ENCODE measurements at regions not wholly inside any gene's neighbourhood (a gene's known extent, or its start where the extent isn't known, plus 50 kb on each side); places are given as distances from the start of the nearest gene placed in this dataset.

DNA sequence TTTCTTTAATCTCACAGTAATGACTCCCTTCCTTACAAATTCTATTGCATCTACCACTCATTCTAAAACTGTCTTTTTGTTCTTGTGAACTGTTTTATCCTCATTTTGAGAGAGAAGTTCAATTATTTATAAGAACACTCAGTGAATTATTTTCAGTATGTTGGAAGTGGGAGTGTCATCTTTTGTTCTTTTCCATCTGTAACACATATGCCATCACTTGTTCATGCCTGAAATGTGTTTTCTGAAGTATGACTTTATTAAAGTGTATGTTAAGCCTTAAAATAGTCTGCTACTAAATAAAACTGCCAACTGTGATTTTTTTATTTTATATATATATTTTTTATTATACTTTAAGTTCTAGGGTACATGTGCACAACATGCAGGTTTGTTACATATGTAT is 623.0 kb upstream of the CBLB start:
- Histone ChIP-seq H3K4me1 (ENCODE audit: insufficient read depth) (peaks cover 23% of the 10 kb centered on the region), H4K20me1 (replicated peaks; ENCODE audit: insufficient read depth) (no peaks in the 10 kb centered on the region), H3K4me3 (no peak overlapping the region), H3K4me2 (no peak overlapping the region), H2AFZ (no peak overlapping the region), H3K36me3 (ENCODE audit: insufficient read depth) (no peaks in the 10 kb centered on the region), H3K27ac (ENCODE audit: low read depth) (no peak overlapping the region), H3K9me2 (ENCODE audit: insufficient read depth) (no peaks in the 10 kb centered on the region), H3F3A (replicated peaks; ENCODE audit: low read depth) (no peaks in the 10 kb centered on the region), H3K27me3 (ENCODE audit: insufficient read depth) (no peaks in the 10 kb centered on the region), H3K79me2 (replicated peaks; ENCODE audit: insufficient read depth) (no peaks in the 10 kb centered on the region)
- DNase-seq (ENCODE audit: low spot score) (no peak), ATAC-seq (no peak)
- no peak overlapping the region for H3K27ac Mint-ChIP-seq
- H3K4me3 Mint-ChIP-seq, result no peak overlapping the region
- no peaks in the 10 kb centered on the region for H3K9me3 Mint-ChIP-seq
- peaks cover 6% of the 10 kb centered on the region; the same call in 2 of the 3 replicates for H3K36me3 Mint-ChIP-seq (ENCODE audit: low read depth)
- peaks cover 20% of the 10 kb centered on the region for H3K4me1 Mint-ChIP-seq
- TF ChIP-seq ZNF331 (CRISPR knock-in tag; IDR thresholded peaks at IDR 0.05; ENCODE audit: low read depth) (no peak), STAT1 (IDR thresholded peaks at IDR 0.05; ENCODE audit: unreplicated experiment) (no peak)
- TF ChIP-seq, protein P1, sequence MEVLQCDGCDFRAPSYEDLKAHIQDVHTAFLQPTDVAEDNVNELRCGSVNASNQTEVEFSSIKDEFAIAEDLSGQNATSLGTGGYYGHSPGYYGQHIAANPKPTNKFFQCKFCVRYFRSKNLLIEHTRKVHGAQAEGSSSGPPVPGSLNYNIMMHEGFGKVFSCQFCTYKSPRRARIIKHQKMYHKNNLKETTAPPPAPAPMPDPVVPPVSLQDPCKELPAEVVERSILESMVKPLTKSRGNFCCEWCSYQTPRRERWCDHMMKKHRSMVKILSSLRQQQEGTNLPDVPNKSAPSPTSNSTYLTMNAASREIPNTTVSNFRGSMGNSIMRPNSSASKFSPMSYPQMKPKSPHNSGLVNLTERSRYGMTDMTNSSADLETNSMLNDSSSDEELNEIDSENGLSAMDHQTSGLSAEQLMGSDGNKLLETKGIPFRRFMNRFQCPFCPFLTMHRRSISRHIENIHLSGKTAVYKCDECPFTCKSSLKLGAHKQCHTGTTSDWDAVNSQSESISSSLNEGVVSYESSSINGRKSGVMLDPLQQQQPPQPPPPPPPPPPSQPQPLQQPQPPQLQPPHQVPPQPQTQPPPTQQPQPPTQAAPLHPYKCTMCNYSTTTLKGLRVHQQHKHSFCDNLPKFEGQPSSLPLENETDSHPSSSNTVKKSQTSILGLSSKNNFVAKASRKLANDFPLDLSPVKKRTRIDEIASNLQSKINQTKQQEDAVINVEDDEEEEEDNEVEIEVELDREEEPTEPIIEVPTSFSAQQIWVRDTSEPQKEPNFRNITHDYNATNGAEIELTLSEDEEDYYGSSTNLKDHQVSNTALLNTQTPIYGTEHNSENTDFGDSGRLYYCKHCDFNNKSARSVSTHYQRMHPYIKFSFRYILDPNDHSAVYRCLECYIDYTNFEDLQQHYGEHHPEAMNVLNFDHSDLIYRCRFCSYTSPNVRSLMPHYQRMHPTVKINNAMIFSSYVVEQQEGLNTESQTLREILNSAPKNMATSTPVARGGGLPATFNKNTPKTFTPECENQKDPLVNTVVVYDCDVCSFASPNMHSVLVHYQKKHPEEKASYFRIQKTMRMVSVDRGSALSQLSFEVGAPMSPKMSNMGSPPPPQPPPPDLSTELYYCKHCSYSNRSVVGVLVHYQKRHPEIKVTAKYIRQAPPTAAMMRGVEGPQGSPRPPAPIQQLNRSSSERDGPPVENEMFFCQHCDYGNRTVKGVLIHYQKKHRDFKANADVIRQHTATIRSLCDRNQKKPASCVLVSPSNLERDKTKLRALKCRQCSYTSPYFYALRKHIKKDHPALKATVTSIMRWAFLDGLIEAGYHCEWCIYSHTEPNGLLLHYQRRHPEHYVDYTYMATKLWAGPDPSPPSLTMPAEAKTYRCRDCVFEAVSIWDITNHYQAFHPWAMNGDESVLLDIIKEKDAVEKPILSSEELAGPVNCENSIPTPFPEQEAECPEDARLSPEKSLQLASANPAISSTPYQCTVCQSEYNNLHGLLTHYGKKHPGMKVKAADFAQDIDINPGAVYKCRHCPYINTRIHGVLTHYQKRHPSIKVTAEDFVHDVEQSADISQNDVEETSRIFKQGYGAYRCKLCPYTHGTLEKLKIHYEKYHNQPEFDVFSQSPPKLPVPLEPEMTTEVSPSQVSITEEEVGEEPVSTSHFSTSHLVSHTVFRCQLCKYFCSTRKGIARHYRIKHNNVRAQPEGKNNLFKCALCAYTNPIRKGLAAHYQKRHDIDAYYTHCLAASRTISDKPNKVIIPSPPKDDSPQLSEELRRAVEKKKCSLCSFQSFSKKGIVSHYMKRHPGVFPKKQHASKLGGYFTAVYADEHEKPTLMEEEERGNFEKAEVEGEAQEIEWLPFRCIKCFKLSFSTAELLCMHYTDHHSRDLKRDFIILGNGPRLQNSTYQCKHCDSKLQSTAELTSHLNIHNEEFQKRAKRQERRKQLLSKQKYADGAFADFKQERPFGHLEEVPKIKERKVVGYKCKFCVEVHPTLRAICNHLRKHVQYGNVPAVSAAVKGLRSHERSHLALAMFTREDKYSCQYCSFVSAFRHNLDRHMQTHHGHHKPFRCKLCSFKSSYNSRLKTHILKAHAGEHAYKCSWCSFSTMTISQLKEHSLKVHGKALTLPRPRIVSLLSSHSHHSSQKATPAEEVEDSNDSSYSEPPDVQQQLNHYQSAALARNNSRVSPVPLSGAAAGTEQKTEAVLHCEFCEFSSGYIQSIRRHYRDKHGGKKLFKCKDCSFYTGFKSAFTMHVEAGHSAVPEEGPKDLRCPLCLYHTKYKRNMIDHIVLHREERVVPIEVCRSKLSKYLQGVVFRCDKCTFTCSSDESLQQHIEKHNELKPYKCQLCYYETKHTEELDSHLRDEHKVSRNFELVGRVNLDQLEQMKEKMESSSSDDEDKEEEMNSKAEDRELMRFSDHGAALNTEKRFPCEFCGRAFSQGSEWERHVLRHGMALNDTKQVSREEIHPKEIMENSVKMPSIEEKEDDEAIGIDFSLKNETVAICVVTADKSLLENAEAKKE (CRISPR knock-in tag; IDR thresholded peaks at IDR 0.05), result no peak
- TF ChIP-seq, protein P2, sequence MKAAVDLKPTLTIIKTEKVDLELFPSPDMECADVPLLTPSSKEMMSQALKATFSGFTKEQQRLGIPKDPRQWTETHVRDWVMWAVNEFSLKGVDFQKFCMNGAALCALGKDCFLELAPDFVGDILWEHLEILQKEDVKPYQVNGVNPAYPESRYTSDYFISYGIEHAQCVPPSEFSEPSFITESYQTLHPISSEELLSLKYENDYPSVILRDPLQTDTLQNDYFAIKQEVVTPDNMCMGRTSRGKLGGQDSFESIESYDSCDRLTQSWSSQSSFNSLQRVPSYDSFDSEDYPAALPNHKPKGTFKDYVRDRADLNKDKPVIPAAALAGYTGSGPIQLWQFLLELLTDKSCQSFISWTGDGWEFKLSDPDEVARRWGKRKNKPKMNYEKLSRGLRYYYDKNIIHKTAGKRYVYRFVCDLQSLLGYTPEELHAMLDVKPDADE (IDR thresholded peaks at IDR 0.05), result no peak
- H3K27me3 Mint-ChIP-seq (ENCODE audit: insufficient read depth, low read depth, poor library complexity), result no peaks in the 10 kb centered on the region

DNA sequence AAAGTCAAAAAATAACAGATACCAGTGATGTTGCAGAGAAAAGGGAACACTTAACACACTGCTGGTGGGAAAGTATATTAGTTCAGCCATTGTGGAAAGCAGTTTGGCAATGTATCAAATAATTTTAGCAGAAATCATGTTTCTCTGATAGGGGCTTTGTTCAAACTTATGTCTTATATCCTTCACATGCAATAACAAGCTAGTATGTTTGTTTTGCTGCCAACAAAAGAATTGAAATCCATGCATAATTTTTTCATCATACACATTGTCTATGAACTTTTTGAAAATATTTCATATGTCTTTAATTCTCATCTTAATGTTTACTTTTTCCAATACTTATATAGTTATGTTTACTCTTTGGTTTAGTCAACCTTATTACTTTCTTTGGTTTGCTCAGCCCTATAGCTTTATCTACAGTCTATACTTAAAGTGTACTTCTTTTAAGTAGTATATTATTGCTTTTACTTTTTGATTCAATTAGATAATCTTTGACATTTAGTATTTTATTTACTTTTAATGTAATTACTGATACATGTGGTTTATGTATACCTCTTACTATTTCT is 639.6 kb upstream of the CBLB start:
- no peak overlapping the region for H3K4me2 ChIP-seq
- no peaks in the 10 kb centered on the region for H3K27me3 ChIP-seq (ENCODE audit: insufficient read depth)
- H3F3A ChIP-seq (replicated peaks; ENCODE audit: low read depth), result no peaks in the 10 kb centered on the region
- no peak for TF ChIP-seq ZNF114 (CRISPR knock-in tag; IDR thresholded peaks at IDR 0.05)
- TF ChIP-seq CREB1 (CRISPR knock-in tag; IDR thresholded peaks at IDR 0.05; ENCODE audit: low read depth), result no peak
- TF ChIP-seq, protein P3, sequence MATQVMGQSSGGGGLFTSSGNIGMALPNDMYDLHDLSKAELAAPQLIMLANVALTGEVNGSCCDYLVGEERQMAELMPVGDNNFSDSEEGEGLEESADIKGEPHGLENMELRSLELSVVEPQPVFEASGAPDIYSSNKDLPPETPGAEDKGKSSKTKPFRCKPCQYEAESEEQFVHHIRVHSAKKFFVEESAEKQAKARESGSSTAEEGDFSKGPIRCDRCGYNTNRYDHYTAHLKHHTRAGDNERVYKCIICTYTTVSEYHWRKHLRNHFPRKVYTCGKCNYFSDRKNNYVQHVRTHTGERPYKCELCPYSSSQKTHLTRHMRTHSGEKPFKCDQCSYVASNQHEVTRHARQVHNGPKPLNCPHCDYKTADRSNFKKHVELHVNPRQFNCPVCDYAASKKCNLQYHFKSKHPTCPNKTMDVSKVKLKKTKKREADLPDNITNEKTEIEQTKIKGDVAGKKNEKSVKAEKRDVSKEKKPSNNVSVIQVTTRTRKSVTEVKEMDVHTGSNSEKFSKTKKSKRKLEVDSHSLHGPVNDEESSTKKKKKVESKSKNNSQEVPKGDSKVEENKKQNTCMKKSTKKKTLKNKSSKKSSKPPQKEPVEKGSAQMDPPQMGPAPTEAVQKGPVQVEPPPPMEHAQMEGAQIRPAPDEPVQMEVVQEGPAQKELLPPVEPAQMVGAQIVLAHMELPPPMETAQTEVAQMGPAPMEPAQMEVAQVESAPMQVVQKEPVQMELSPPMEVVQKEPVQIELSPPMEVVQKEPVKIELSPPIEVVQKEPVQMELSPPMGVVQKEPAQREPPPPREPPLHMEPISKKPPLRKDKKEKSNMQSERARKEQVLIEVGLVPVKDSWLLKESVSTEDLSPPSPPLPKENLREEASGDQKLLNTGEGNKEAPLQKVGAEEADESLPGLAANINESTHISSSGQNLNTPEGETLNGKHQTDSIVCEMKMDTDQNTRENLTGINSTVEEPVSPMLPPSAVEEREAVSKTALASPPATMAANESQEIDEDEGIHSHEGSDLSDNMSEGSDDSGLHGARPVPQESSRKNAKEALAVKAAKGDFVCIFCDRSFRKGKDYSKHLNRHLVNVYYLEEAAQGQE (IDR thresholded peaks at IDR 0.05; ENCODE audit: unreplicated experiment), result no peak
- TF ChIP-seq ZNF331 (CRISPR knock-in tag; IDR thresholded peaks at IDR 0.05; ENCODE audit: low read depth), result no peak
- no peak for TF ChIP-seq EZH2phosphoT487 (IDR thresholded peaks at IDR 0.05; ENCODE audit: unreplicated experiment)
- no peak for TF ChIP-seq EZH2 (IDR thresholded peaks at IDR 0.05; ENCODE audit: low read depth, unreplicated experiment)
- no peak for TF ChIP-seq JUNB (IDR thresholded peaks at IDR 0.05; ENCODE audit: unreplicated experiment)
- TF ChIP-seq POLR2AphosphoS5 (IDR thresholded peaks at IDR 0.05; ENCODE audit: low read depth), result no peak

More for the DNA sequence above, 639.6 kb upstream of the CBLB start:
- Histone ChIP-seq H3K27ac (ENCODE audit: low read depth) (no peak overlapping the region), H3K36me3 (ENCODE audit: insufficient read depth) (no peaks in the 10 kb centered on the region), H3K9me2 (ENCODE audit: insufficient read depth) (peaks cover 6% of the 10 kb centered on the region; the same call in 1 of the 2 replicates), H3K4me3 (no peak overlapping the region), H3K79me2 (replicated peaks; ENCODE audit: insufficient read depth) (no peaks in the 10 kb centered on the region), H3K4me1 (ENCODE audit: insufficient read depth) (no peaks in the 10 kb centered on the region), H4K20me1 (replicated peaks; ENCODE audit: insufficient read depth) (no peaks in the 10 kb centered on the region), H2AFZ (no peak overlapping the region)
- ATAC-seq (no peak), DNase-seq (ENCODE audit: low spot score) (no peak)
- Mint-ChIP-seq H3K27me3 (ENCODE audit: insufficient read depth, low read depth, poor library complexity) (no peaks in the 10 kb centered on the region), H3K4me3 (no peak overlapping the region), H3K36me3 (ENCODE audit: low read depth) (peaks cover 9% of the 10 kb centered on the region; the same call in 1 of the 3 replicates), H3K4me1 (no peaks in the 10 kb centered on the region), H3K9me3 (peaks cover 7% of the 10 kb centered on the region; the same call in 2 of the 3 replicates), H3K27ac (no peak overlapping the region)

All from GM23338 (cell line).